SK-N-MC (cell line): ENCODE measurements at regions not wholly inside any gene's neighbourhood (a gene's known extent, or its start where the extent isn't known, plus 50 kb on each side); places are given as distances from the start of the nearest gene placed in this dataset.

Source experiments
- EZH2 ChIP-seq: fragments of 200-600 bp; sonication (generic); IDR thresholded peaks from one replicate; pipeline ENCODE4 v1.6.1; 2017; ENCODE audit warnings: antibody characterized with exemption
- FOXP2 ChIP-seq: optimal IDR thresholded peaks from 2 replicates; pipeline ENCODE3; 2011; ENCODE audit warnings: mild to moderate bottlenecking, moderate library complexity; ENCODE audit not compliant: insufficient read depth; ENCODE audit errors: extremely low read length, control extremely low read depth
- POLR2AphosphoS5 ChIP-seq: IDR thresholded peaks from 2 replicates; pipeline ENCODE4 v1.6.1; 2012; ENCODE audit warnings: mild to moderate bottlenecking, low read depth, low read length, borderline replicate concordance

- TF ChIP-seq POLR2AphosphoS5 (no peak), EZH2 (no peak), FOXP2 (no peak)
These were observed 129.0 kb downstream of the EVA1A start for GRCh38 chr2:75431763-75432162.
